Bronchial epithelial cell (primary cell): ENCODE measurements at regions not wholly inside any gene's neighbourhood (a gene's known extent, or its start where the extent isn't known, plus 50 kb on each side); places are given as distances from the start of the nearest gene placed in this dataset.

Experiments
- DNase-seq: peaks from one replicate; pipeline ENCODE4 v3.0.0-alpha.2; 2010; ENCODE audit warnings: low read depth
- FAIRE-seq: peaks from 2 replicates; lab custom pipeline; 2011; peaks lifted over from hg19 to GRCh38; lab: Jason Lieb, UNC
- H3K27me3 ChIP-seq: 2 replicates; pipeline ENCODE4 v1.5.1; 2011; ENCODE audit warnings: low read length; ENCODE audit not compliant: control insufficient read depth, insufficient read depth
- H3K36me3 ChIP-seq: 2 replicates; pipeline ENCODE4 v1.5.1; 2011; ENCODE audit warnings: low read length; ENCODE audit not compliant: control insufficient read depth, insufficient read depth
- H3K4me3 ChIP-seq: 2 replicates; pipeline ENCODE4 v1.5.1; 2011; ENCODE audit warnings: mild to moderate bottlenecking, low read depth, low read length, control low read depth
- CTCF ChIP-seq: IDR thresholded peaks from 2 replicates; pipeline ENCODE4 v1.5.1; 2011; ENCODE audit warnings: mild to moderate bottlenecking, moderate library complexity, low read length, control low read depth, inconsistent platforms; ENCODE audit not compliant: insufficient read depth, severe bottlenecking

- Histone ChIP-seq H3K4me3 (no peak overlapping the region), H3K36me3 (no peaks in the 10 kb centered on the region), H3K27me3 (no peaks in the 10 kb centered on the region)
- TF ChIP-seq CTCF, result no peak
- FAIRE-seq (no peak), DNase-seq (peak; percentile 72)
Measured at GRCh38 chr10:29102636-29103035, 186.2 kb upstream of the LYZL1 start.

GRCh38 chr10:29104661-29105399 lies 184.0 kb upstream of the LYZL1 start:
- FAIRE-seq (no peak), DNase-seq (no peak)
- H3K27me3 ChIP-seq, result no peaks in the 10 kb centered on the region
- H3K36me3 ChIP-seq, result no peaks in the 10 kb centered on the region
- no peak for TF ChIP-seq CTCF
- no peak overlapping the region for H3K4me3 ChIP-seq

GRCh38 chr10:29105516-29106215 lies 183.2 kb upstream of the LYZL1 start:
- no peaks in the 10 kb centered on the region for H3K27me3 ChIP-seq
- FAIRE-seq (no peak), DNase-seq (peak; percentile 66)
- no peaks in the 10 kb centered on the region for H3K36me3 ChIP-seq
- TF ChIP-seq CTCF, result no peak
- H3K4me3 ChIP-seq, result no peak overlapping the region

- DNase-seq, result no peak
- H3K27me3 ChIP-seq, result no peaks in the 10 kb centered on the region
- H3K4me3 ChIP-seq, result no peak overlapping the region
- H3K36me3 ChIP-seq, result no peaks in the 10 kb centered on the region
- FAIRE-seq, result no peak
- no peak for TF ChIP-seq CTCF
Measured at GRCh38 chr10:29106287-29106686, 182.6 kb upstream of the LYZL1 start.

GRCh38 chr10:29107866-29108498 lies 180.9 kb upstream of the LYZL1 start:
- no peaks in the 10 kb centered on the region for H3K36me3 ChIP-seq
- FAIRE-seq (no peak), DNase-seq (no peak)
- H3K4me3 ChIP-seq, result no peak overlapping the region
- H3K27me3 ChIP-seq, result no peaks in the 10 kb centered on the region
- TF ChIP-seq CTCF, result no peak
